SIG-M5 treated with dmso at 0.1 percent for 504 hours (cell line): ENCODE measurements at regions not wholly inside any gene's neighbourhood (a gene's known extent, or its start where the extent isn't known, plus 50 kb on each side); places are given as distances from the start of the nearest gene placed in this dataset.
A peak's percentile ranks its signal among the peaks of the same experiment; 100 is the strongest.

Experiments
- DNase-seq: peaks from one replicate; lab custom pipeline; 2025; ENCODE audit not compliant: unreplicated experiment; lab: John Stamatoyannopoulos, UW

DNA sequence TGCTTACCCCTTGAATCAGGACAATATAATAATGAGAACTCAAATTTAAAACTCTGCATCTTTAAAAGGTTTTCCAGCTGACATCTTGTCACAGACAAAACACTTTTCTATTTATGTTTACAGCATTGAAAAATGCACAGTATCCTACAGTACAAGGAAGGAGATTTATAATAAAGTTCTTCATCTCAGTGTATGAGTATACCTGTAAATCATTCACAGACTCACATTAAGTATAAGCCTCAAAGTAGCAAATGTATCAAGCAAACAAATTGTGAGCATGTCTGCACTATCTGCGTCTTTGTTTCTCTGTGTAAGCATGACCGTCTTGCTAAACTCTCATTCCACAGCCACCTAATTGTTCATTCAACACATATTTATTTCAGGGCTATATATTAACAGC is 52.8 kb downstream of the PPP1R2C start:
- no peak for DNase-seq

GRCh38 chrX:42720209-42720608 is 57.8 kb downstream of the PPP1R2C start:
- DNase-seq: no peak

DNA sequence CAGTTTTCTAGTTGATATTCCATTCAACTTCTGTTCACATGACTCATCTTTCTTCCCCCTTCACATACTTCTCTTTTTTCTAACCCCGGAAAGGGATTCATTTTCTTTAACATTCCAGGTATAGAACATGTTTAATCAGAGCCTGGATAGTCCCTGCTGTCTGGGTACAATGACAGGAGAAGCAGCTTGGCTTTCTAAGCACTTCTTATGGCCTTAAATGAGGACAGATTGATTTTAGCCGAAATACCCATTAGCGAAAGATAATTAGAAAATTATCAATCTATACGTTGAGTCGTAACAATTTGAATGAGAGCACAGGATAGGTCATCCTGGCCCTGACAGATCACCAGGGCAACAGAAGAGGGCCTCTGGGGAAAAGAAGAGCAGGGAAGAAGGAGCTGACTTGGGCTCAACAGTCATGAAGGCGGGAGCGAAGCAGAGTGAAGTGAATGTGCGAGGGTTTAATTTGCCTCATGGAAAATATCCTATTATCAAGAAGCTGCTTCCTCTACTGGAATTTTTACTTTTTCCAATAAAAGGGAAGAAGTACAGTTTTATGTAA is 62.2 kb downstream of the PPP1R2C start:
- DNase-seq: no peak

DNA sequence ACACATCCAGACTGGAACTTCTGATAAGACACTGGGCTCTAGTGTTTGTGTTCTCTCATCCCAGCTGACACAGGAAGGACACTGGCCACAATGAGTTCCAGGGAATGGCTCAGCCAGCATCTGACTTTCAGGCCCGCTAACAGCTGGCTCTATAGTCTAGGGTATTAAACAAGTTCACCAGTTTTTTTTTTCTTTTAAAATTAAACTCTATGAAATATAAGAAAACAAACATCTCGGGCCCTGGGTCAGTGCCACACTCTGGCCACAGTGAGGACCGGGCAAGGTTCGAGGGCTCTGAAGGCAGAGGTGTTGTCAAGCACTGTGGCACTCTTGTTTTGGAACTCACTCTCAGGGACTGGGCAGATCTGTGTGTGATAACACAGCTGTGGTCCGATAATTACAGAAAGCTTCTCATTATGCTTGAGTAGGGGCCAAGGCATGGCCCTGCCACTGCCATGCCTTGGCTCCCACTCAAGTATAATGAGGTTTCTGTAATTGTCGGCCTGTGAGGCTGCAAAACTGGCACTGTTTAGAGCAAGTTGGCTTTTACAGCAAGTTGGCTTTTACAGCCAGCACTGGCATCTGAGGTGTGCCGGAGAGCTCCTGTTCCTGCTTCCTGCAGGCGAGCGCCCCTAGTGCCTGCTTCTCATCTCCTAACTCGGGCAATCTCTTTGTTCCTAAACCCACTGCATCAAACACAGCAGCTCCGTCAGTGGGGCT is 62.8 kb downstream of the PPP1R2C start:
- peak; percentile 10 for DNase-seq

- DNase-seq: no peak
Observed at GRCh38 chrX:42710452-42710851, 67.5 kb downstream of the PPP1R2C start.

DNA sequence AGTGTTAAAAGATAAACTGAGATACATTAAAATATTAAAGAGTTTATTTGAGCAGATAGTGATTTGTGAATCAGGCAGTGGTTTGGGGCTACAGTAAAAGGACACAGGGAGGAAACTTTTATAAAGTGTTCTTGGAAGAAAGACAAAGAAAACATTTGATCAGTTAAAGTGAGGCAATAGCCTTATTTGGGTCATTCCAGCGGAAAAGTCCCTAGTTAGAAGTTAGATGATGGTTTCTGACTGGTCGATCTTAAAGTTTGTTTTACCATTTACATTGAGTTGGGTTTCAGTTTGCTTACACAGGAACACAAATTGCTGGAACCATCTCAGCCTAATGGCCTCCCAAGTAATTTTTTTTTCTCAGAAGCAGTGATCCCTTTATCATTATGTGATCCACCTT is 69.7 kb downstream of the PPP1R2C start:
- DNase-seq: no peak

GRCh38 chrX:42707742-42708141 is 70.2 kb downstream of the PPP1R2C start:
- no peak for DNase-seq

DNA sequence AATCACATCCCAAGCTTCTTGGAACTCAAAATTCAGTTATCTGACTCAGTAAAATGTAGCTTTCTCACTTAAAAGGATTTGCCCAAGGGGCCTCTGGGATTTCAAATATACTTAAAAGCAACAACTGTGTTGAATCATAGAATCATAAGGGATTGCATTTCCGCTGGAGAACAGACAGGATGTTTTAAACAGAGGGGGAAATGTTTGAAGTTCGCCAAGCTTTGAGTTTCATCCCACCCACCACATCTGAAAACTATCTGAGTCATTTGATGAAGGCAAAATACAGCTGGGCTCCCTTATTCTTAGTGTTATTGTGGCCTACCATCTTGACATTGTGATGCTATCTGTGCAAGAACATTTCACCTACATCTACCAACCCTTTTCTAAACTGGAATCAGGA is 73.5 kb downstream of the PPP1R2C start:
- DNase-seq: no peak

- no peak for DNase-seq
Observed at GRCh38 chrX:42697544-42697943, 80.4 kb downstream of the PPP1R2C start.

DNA sequence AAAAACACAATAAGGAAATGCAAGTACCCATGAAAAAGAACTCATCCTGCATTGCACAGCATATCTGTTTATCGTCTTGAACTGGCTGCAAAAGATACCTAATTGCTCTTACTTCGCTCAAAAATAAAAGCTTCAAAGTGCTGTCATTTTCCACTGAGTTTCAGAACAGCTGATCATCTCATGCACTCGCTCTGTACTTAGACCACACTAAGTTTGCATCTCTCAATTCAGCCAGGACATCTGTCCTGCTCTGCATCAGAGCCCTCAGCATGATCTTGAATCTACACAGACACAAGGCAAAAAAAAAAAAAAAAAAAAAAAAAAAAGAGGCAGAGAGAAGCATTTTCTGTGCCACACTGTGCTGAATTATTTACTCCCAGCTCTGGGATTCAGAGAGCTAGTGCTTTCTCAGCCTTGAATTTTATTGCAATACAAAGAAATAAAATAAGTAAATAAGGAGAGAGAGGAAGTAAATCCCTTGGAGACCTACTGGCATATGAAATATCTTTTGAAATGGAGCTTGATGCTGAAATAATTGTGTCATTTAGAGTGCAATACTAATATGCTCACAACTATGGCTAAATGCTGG is 81.3 kb downstream of the PPP1R2C start:
- DNase-seq: no peak

GRCh38 chrX:42695800-42696358 is 82.1 kb downstream of the PPP1R2C start:
- DNase-seq: no peak

- no peak for DNase-seq
Observed at GRCh38 chrX:42694260-42694815, 83.6 kb downstream of the PPP1R2C start.

- no peak for DNase-seq
Observed at GRCh38 chrX:42691196-42691595, 86.8 kb downstream of the PPP1R2C start.

GRCh38 chrX:42686706-42687105 is 91.3 kb downstream of the PPP1R2C start:
- DNase-seq: no peak

GRCh38 chrX:42686296-42686695 is 91.7 kb downstream of the PPP1R2C start:
- no peak for DNase-seq

DNA sequence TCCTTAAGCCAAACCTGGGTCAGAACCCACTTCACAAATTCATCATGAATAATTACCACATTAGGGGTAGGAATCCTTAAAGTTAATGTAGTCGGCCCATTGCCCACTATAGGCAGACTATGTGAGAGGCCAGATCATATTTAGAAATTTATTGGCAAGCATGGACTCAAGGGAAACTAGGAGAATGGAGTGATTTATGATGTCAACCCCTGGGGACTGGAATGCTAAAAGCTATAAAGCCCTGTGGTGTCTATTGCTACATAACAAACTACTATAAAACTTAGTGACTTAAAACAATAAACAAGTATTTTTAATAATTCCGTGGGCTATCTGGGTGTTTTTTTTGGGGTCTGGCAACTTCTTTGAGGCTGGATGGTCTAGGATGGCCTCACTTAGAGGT is 93.9 kb downstream of the PPP1R2C start:
- DNase-seq: no peak

DNA sequence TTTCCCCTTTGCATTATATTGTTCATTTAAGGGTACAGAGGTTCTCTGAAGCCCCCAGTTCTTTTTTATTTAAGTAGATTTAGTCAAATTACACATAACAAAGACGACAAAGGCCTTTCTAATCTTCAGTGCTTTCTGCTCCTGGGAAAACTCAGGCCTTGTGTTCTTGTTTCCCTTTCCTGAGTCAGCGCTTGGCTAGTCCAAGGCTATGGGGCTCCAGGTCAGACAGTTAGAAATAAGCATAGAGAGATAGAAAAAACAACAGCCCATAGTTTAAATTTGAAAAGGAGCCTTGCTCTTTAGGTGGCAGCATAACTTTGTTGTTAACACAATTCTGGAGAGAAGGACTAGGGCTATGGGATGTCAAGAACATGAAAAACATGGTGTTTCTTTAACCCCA is 97.3 kb downstream of the PPP1R2C start:
- no peak for DNase-seq

DNA sequence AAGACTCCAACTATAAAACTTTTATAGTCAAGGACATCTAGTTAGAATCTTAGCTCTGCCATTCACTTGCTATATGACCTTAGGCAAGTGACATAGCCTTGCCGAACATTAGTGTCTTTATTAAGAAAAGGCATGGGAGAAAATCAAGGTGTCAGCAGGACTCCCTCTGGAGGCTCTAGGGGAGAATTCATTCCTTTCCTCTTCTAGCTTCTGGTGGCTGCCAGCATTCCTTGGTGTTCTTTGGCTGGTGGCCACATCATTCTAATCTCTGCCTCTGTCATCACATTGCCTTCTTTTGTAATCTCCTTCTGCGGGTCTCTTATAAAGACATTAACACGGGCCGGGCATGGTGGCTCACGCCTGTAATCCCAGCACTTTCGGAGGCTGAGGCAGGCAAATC is 99.8 kb downstream of the PPP1R2C start:
- DNase-seq: no peak

DNA sequence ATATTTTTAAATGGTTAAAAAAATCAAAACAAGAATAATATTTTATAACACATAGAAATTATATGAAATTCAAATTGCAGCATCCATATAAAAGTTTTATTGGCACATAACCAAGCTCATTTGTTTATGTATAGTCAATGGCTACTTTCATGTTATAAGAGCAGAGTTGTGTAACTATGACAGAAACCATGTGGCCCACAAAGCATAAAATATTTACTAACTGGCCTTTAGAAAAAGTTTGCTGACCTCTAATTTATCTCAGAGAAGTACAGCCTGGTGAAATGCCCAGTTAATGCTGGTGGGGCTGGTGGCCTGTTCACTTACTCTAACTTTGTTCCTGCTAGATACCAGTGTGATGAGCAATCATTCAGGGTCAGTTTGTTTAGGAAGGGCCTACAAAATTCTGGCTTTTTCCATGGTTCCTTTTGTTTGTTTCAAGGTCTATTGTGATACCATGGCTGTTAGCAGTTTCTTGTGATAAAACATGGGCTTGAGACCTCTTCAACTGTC is 104.6 kb downstream of the PPP1R2C start:
- DNase-seq: no peak

DNA sequence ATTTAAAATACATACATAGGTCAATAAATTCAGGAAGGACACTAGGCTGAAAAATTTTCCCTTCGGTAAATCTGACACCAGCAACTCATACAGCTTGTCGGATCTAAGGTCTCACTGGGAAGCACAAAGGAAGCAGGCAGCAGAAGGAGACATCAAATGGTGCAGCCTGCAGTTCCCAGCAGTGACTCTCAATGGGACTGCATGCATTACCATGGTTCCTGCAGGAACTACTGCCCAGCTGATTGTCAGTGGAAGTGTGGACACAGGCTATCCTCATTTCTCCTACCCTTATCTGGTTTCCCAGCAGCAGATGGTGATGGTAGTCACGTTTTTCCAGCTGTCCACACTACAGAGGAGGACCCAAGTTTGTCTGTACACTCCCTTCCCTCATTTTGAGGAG is 113.3 kb downstream of the PPP1R2C start:
- DNase-seq: no peak

GRCh38 chrX:42628471-42628870 is 149.5 kb downstream of the PPP1R2C start:
- DNase-seq: no peak

- DNase-seq: no peak
Observed at GRCh38 chrX:42627891-42628290, 150.1 kb downstream of the PPP1R2C start.
